GM19455 (cell line): ENCODE measurements at regions not wholly inside any gene's neighbourhood (a gene's known extent, or its start where the extent isn't known, plus 50 kb on each side); places are given as distances from the start of the nearest gene placed in this dataset.

Source experiments
- ATAC-seq: cut with Tn5 transposase; IDR thresholded peaks from one replicate; pipeline ENCODE4 v1.9.1; 2021; ENCODE audit not compliant: unreplicated experiment

DNA sequence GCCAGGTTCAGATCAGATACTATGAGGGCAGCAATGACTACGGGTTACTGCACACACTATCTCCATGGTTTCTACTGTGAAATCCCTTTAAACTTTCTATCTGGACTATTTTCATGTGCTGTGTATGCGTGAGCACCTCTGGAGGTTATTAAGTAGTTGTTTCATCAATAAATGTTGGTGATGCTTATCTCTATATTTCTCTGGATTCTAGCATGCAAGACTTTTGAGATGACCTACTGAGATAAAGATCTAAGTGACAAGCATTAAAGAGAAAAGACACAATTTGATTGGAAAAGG, 194.0 kb downstream of the NRIP1 start:
- ATAC-seq: no peak

DNA sequence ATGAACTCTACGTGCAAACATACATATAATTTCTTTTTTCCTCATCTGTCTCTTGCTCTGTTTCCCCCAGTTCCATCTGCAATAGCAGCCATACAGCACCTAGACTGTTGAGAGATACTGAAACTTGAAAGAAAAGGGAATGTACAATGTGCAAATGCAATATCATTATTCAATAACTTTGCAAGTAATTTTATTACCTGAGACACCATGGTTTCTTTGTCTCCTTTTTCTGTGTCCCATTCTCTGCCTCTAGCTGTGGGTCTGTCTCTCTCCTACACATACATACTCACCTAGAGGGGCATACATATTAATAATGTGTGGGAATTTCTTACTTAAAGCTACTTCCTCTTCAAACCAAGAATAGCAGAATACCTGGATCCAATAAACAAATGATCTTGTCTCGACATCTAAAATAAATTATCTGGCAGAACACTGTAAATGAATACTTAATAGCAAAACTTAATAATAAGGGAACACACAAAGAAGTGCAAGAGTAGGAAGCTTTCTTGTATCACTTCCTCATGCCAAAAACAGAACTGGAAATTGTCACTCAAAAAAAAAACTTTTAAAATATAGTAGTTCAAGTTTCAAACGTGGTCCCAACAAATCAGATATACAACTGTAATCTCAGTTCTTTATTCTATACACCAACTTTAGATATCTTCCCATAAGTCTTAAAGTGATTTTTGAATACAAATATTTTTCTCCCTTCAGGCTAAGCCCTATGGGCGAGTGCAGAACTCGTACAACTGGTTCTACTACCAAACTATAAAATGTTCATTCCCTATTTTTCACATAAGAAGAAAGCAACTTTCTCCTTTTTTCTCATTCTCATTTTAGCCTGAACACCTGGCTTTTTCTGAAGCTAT, 194.6 kb downstream of the NRIP1 start:
- no peak for ATAC-seq

DNA sequence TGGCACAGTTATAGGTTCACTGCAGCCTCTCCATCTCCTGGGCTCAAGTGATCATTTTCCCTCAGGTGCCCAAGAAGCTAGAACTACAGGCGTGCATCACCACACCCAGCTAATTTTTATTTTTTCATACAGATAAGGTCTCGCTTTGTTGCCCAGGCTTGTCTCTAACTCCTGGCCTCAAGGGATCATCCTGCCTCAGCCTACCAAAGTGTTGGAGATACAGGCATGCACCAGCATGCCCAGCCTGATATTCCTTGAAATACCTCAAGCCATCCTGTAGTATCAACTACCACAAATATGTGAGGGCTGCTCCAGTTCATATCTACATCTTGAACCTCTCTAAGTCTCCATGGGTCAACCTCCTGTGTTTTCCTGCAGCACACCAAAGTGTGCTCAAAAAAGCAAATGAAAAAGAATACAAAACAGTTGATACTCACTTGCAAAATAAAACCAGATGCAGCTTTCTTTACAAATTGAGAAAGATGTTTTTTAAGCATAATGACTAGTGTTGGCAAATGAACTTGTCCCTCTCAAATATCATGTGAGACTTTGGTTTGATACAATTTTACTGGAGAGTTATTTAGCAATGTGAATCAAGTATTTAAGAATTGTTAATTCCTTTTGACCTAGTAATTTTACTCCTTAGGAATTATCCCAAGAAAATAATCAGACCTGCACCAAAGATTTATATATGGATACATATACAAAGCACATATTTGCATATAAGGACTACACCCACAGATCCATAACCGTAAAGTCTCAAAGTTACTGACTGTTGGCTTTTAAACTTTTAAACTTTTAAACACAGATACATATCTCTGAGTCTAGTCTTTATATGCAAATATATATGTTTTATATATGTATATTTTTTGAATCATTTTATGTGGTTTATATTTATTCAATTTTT, 197.7 kb downstream of the NRIP1 start:
- ATAC-seq: no peak

DNA sequence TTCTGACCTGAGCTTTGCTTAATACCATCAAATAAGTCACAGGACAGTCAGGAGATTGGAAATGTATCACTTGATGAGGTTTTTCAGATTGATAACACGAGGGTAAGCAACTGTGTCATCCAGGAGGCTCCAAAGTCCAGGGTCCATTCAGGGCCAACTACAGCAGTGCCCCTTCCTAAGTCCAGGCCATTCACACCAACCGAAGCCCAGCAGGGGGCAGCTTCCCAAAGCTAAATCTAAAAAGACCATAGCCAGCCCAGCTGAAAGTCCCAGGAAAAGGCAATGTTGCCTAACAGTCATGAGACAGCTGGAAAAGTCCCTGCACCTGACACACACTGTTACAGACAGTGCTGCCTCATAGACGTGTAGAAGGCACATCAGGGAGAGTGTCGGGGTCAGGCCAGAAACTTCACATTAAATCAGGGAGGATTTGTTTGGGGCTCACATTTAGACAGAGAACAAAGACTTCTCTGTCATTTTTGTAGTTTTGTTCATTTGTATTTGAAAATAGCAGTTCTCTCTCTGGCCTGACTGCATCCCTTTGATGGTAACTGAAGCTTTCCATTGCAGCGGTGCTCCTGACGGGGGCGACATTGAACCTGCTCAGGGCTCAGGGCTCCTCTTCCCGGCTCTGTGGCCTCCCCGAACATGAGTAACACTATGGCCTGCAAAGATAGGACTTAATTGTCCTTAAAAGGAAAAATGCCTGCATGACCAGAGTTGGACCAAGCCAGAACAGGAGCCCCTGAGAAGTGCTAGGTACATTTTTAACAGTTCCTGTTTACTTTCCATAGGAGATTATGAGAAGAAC, 200.4 kb downstream of the NRIP1 start:
- peak; percentile 91 for ATAC-seq

DNA sequence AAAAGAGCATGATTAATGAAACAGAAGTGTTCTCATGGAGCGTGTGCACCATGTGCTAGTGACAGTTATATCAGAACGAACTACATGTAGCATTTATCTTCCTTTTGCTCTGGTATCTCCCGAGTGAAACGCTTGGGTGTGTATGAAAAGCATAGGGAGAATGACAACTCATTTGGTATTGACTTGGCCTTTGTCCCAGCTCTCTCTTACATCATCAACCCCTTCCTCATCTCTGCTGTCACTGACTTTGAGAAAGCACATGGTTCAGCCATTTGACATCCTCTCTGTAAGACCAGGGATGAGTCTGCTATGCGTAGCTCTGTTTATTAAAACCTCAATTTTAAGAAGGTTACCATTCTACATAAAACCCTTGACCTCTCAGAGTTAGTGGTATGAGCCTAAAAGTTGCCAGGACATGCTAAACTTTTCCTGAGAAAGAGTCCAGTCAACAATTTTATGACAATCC, 201.0 kb downstream of the NRIP1 start:
- ATAC-seq: no peak

DNA sequence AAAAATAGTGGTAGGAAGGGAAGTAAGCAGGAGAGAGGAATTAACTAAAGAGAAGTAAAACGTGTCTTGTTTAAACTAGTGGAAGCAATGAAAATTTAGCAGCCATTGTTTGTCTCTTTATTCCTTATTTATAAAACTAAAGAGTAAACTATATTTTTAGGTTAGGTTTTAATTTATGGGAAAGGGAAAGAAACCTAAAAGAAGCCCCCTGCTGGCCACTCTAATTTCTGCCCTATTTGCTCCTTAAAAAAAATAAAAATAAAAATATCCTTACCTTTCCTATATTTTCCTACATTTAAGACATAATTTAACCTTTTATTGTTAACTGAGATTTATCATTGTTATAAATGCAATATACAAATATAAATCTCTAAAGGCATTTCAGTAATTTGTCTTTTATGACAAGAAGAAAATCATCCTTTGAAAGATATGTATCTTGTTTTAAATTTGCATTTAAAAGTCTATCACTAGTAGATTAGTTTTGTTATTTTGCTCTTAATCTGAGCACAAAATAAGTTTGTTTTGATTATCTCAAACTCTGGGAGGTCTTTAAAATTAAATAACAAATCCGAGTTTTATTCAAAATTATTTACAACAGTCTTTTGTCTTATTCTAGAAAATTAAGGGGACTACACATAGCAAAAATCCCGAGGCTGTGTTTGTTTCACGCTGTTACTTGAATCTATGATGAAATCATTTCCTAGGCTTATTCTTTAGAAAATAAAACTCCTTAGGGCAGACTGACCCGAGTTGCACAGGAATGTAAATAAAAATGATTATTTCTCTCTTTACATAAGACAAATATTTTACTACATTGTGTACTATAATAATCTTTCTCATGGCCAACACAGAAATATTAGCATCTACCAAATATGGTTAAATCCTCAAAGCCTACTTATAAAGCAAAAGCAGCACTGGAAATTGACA, 201.7 kb downstream of the NRIP1 start:
- ATAC-seq: no peak

DNA sequence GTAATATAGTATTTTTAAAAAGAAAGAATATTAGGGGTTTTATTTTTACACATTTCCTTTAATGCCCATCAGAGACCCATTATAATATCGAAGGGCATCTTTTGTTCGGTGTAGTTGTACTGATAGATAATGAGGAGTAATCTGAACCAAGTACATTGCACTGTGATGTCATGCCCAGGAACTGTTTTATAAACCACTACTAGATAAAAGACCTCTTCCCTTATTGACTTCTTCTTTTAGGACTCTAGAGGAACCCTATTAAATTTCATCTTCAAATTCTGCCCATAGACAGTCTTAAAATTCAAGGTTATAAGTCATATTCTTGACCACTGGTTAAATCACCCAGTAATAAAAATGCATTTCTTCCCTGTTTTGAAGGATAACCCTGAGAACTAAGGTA, 206.5 kb downstream of the NRIP1 start:
- no peak for ATAC-seq

DNA sequence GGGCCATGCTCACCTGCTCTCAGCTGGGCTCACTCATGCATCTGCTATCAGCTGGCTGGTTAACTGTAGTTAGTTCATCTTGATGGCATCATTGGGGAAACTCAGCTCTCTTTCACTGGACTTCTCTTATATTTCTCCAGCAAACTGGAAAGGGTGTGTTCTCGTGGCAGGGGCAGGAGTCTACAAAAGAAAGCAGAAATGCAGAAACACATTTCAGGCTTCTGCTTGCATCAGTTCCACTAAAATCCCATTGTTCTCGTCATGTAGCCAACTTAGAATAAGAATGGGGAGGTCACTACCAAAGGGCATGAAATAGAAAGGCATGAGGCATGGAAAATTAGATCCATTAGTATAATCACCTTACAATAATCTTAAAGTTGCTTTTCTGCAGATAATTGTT, 207.3 kb downstream of the NRIP1 start:
- ATAC-seq: no peak

DNA sequence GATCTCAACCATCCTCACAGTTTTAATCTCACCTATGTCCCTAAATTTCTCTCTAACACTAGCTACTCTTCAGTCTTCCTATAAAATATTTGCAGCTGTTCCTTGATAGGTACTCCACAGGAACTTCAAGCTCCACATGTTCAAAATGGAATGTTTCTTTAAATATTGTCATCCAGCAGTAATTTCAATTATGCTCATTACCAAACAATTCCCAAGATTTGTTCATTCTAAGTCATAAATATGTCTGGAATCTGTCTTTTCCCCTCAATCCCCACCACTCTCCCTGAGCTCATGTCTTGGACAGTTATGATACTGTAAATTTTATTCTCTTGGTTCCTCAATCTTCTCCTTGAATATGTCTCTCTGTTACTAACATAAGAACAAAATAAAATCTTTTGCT, 214.4 kb downstream of the NRIP1 start:
- ATAC-seq: no peak

DNA sequence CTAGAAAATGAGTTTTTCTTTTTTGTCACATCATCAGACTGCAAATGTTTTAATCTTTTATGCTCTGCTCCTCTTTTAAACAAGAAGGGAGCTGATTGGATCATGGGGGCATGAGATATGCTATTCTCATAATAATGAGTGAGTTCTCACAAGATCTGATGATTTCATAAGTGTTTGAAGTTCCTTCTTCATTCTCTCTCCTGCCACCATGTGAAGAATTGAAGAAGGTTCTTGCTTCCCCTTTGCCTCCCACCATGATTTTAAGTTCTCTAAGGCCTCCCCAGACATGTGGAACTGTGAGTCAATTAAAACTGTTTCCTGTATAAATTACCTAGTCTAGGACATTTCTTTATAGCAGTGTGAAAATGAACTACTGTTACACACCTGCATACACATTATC, 218.2 kb downstream of the NRIP1 start:
- ATAC-seq: no peak

DNA sequence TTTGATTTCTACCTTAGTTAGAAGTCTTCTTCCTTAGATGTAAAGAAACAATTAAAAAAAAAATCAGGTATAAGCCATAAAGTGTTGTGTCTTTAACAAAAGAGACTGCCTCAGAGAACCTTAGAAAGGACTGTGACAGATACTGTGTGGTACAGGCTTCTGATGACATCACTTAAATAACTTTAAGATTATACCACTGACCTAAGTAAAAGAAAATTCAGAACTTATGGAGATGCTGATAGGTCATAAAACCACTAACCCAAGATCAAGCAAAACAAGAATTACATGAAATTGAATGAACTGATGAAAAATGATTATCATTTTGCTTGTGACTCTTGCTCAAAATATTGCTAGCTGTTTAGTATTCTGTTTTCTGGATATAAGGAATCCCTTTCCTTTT, 220.8 kb downstream of the NRIP1 start:
- no peak for ATAC-seq

DNA sequence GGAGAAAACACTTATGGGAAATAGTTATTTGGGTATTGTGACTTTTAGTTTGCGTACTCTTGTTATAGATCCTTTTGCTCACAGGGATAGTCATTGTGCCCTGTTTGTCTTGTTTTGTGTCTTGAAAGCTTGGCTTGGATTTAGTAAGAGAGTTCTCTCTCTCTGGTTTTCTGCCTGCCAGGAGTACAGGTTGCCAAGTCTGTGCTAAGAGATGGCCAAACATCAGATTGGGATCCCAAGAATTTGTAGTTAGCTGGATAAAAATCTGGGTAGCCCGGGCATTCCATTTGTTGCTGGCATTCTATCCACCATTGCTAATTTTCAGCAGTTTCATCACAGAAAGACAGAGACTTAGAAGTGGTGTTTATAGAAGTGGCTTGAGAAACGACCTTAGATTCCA, 222.2 kb downstream of the NRIP1 start:
- ATAC-seq: no peak

DNA sequence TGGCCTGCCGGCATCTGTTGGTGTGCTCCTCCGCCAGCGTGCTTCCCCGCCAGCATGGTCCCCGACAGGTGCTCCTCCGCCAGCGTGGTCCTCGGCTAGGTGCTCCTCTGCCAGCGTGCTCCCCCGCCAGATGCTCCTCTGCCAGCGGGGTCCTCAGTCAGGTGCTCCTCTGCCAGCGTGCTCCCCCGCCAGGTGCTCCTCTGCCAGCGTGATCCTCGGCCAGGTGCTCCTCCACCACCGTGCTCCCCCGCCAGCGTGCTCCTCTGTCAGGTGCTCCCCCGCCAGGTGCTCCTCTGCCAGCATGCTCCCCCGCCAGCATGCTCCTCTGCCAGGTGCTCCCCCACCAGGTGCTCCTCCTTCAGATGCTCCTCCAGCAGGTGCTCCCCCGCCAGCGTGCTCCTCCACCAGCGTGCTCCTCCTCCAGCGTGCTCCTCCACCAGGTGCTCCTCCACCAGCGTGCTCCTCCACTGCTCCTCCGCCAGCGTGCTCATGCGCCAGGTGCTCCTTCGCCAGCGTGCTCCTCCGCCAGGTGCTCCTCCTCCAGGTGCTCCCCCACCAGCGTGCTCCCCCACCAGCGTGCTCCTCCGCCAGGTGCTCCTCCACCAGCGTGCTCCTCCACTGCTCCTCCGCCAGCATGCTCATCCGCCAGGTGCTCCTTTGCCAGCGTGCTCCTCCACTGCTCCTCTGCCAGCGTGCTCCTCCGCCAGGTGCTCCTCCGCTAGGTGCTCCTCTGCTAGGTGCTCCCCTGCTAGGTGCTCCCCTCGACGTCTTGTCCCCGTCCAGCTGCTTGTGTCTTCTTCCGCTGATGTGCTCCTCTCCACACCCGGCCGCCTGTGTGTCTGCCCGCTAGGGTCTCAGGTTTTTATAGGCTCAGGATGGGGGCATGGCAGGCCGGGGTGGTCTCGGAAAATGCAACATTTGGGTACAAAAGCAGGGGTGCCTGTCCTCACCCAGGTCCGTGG, 223.0 kb downstream of the NRIP1 start:
- no peak for ATAC-seq

DNA sequence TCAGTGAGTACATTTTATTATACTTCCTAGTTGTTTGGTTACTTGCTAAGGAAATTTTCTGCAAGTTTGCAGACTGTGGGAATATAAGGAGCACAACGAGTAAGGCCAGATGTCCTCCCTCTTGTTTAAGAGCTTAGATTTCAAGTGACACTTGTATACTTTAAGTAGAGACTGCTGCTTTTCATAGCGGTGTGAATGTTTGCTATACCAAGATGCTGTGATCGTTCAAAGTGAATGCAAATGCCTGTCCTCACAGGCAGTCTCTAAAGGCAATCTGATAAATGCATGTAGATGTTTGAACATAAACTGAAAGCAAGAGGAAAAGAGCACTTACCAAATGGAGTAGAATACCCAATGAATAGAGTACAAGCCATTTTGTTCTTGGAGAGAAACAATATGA, 226.4 kb downstream of the NRIP1 start:
- no peak for ATAC-seq

DNA sequence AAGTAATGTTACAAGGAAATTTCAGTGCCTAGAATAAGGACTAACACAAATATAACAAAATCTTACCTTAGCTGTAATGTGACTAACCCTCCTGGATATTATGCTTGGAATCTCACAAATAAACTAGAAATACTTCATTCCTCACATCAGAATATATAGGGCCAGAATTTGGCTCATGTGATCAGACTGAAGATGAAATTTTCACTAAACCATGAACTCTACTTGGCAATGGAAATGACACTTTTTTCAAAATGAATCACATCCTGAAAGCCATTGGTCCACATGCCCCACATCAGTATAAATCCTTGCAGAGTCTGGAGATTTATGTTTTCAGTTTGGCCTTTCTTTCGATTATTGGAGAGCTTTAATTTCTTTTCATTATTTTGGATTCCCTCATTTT, 227.8 kb downstream of the NRIP1 start:
- no peak for ATAC-seq

DNA sequence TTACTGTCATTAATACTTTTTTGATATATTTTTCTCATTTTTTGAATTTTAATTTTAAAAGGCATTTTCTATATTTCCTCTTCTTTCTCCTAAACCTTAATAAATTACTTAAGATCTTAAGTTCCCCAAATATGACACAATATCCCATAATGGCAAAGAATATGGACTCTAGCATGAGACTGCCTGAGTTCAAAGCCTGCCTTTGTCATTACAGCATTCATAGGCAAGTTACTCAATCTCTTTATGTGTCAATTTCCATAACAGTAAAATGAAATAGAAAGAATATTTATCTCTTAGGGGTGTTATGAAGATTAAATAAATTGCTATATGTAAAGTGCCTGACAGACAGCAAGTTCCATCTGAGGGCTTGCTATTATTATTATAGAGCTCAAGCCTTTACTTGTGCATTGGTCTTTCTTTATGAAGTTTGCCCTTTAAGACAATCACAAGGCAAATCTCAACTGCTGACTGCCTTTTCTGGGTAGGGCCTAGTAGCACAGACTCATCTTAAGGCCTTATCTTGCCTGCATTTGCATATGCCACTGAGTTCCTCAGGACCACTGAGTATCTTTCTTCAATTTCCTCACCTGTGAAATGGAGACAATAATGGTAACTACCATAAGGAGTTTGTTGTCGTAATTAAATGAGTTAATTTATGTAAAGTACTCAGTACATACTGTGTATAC, 231.0 kb downstream of the NRIP1 start:
- ATAC-seq: no peak

DNA sequence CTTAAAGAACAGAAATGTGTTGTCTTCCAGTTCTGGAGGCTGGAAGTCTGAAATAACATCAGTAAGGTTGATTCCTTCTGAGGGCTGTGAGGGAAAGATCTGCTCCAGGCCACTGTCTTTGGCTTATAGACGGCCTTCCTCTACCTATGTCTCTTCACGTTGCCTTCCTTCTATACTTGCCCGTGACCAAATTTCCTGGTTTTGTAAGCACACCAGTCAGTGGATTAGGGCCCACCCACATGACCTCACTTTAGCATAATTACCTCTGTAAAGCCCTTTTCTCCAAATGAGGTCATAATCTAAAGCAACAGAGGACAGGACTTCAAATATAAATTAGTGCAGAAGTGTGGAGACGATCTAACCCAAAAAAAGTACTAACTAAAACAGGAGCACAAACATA, 231.6 kb downstream of the NRIP1 start:
- no peak for ATAC-seq

DNA sequence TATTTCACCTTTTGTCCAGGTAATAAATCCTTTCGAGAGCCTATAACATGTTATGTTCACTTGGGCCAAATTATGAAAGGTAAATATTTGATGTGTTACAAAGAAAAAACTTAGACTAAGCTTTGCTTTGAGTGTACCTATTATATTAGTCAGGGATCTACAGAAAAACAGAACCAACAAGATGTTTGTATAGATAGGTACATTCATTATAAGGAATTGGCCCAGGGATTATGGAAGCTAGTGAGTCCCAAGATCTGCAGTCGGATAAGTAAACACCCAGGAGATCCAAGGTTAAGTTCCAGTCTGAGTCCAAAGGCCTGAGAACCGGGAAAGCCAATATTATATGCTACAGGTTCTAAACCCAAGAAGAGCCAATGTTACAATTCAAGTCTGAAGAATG, 234.5 kb downstream of the NRIP1 start:
- ATAC-seq: no peak

DNA sequence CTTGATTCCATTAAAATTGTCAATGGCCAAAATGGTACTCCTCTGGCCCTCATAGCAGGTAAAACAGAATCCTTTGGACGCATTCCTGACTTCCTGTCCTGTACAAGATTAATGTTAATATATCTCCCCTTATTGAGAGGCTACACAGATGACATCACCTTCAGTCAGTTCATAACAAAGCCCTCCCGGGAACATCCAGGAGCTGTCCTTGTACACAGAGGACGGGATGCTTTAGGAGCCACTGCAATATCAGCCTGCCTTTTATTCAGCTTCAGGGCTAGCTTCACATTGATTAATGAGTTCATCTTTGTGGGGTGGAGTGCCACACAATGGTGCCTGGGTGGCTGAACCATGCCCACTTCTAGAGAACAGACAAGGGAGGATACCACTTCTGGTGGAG, 235.1 kb downstream of the NRIP1 start:
- no peak for ATAC-seq
